ENCODE measurements at regions not wholly inside any gene's neighbourhood (a gene's known extent, or its start where the extent isn't known, plus 50 kb on each side); places are given as distances from the start of the nearest gene placed in this dataset.

DNA sequence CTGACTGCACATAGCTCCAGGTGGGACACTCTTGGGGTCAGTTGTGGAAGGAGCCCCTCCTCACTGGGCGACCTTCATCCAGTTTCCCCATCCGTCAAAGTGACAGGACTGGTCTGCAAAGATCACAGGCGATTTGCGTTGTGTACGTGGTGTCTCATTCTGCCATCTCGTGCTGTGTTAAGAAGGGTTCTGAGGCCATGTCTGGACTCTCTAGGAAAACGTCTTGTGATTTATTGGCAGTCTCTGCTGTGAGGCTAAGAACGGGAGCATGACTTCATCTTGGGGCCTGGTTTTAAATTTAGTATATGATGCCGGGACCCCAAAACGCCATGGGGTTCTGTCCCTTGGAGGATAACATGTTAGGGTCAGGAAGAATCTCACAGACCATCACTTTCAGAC lies 65.2 kb upstream of the CIBAR2 start:
- TF ChIP-seq, protein P1, sequence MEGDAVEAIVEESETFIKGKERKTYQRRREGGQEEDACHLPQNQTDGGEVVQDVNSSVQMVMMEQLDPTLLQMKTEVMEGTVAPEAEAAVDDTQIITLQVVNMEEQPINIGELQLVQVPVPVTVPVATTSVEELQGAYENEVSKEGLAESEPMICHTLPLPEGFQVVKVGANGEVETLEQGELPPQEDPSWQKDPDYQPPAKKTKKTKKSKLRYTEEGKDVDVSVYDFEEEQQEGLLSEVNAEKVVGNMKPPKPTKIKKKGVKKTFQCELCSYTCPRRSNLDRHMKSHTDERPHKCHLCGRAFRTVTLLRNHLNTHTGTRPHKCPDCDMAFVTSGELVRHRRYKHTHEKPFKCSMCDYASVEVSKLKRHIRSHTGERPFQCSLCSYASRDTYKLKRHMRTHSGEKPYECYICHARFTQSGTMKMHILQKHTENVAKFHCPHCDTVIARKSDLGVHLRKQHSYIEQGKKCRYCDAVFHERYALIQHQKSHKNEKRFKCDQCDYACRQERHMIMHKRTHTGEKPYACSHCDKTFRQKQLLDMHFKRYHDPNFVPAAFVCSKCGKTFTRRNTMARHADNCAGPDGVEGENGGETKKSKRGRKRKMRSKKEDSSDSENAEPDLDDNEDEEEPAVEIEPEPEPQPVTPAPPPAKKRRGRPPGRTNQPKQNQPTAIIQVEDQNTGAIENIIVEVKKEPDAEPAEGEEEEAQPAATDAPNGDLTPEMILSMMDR (IDR thresholded peaks at IDR 0.05; ENCODE audit: unreplicated experiment) = no peak
- H3K36me3 Mint-ChIP-seq (ENCODE audit: low read depth, unreplicated experiment) = no peaks in the 10 kb centered on the region
- peak overlapping the region; percentile 66 for H3K27ac Mint-ChIP-seq (ENCODE audit: unreplicated experiment)
- H3K4me3 Mint-ChIP-seq (ENCODE audit: unreplicated experiment) = peak overlapping the region; percentile 23
- H3K27me3 Mint-ChIP-seq (ENCODE audit: unreplicated experiment) = peaks cover 24% of the 10 kb centered on the region
- no peak for DNase-seq (ENCODE audit: low spot score)
- peaks cover 46% of the 10 kb centered on the region for H3K4me1 Mint-ChIP-seq (ENCODE audit: unreplicated experiment)
- H3K9me3 Mint-ChIP-seq (ENCODE audit: unreplicated experiment) = no peaks in the 10 kb centered on the region

DNA sequence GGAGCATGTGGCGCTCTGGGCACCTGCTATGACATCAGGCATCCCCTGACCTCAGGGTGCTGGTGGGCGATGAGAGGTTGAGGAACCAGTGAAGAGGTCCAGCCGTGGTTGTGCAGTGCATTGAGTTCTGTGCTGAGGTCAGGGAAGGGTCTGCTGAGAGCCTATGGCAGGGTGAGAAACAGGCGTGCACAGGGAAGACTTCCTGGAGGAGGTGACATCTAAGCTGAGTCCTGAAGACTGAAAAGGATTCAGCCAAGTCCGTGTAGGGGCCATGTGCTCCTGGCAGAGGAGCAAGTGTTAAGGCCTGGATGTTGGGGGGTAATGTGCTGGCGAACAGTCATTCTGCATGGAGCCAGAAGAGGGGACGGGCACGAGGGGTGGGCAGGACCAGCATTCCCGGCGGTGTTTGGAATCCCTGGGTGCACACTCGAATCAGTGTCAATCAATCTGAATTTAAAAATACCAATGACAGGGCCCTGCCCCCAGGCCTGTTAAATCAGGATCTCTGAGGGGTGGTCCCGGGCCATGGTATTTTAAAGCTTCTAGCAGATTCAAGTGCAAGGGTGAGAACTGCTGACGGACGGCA lies 65.8 kb upstream of the CIBAR2 start:
- Mint-ChIP-seq H3K27ac (ENCODE audit: unreplicated experiment) (no peak overlapping the region), H3K4me1 (ENCODE audit: unreplicated experiment) (peaks cover 39% of the 10 kb centered on the region)

DNA sequence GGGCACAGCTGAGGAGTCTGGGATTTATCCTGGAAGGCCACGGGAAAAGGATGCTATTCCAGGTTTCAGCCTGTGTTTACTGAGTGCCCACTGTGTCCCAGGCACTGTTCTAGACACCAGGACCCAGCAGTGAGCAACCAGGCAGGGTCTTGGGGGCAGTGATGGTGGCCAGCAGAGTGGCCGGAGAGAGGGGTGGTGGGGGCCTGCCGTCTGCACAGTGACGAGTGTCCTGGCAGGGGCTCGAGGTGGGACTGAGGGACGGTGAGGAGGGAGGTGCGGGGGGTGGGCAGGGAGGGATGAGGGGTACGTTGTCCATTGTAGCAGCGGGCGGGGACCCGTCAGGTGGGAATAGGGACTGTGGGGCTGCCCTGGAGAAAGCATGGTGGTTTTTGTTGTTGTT lies 66.3 kb upstream of the CIBAR2 start:
- H3K9me3 Mint-ChIP-seq (ENCODE audit: unreplicated experiment) = no peaks in the 10 kb centered on the region
- peaks cover 16% of the 10 kb centered on the region for H3K27me3 Mint-ChIP-seq (ENCODE audit: unreplicated experiment)
- peaks cover 34% of the 10 kb centered on the region for H3K4me1 Mint-ChIP-seq (ENCODE audit: unreplicated experiment)
- H3K4me3 Mint-ChIP-seq (ENCODE audit: unreplicated experiment) = no peak overlapping the region
- no peak for DNase-seq (ENCODE audit: low spot score)
- TF ChIP-seq, protein P1 (IDR thresholded peaks at IDR 0.05; ENCODE audit: unreplicated experiment) = no peak
- no peak overlapping the region for H3K27ac Mint-ChIP-seq (ENCODE audit: unreplicated experiment)
- peaks cover 8% of the 10 kb centered on the region for H3K36me3 Mint-ChIP-seq (ENCODE audit: low read depth, unreplicated experiment)

More for the DNA sequence above, 65.8 kb upstream of the CIBAR2 start:
- Mint-ChIP-seq H3K9me3 (ENCODE audit: unreplicated experiment) (no peaks in the 10 kb centered on the region), H3K27me3 (ENCODE audit: unreplicated experiment) (peaks cover 20% of the 10 kb centered on the region), H3K4me3 (ENCODE audit: unreplicated experiment) (no peak overlapping the region), H3K36me3 (ENCODE audit: low read depth, unreplicated experiment) (peaks cover 4% of the 10 kb centered on the region)
- no peak for DNase-seq (ENCODE audit: low spot score)
- TF ChIP-seq, protein P1 (IDR thresholded peaks at IDR 0.05; ENCODE audit: unreplicated experiment) = no peak

DNA sequence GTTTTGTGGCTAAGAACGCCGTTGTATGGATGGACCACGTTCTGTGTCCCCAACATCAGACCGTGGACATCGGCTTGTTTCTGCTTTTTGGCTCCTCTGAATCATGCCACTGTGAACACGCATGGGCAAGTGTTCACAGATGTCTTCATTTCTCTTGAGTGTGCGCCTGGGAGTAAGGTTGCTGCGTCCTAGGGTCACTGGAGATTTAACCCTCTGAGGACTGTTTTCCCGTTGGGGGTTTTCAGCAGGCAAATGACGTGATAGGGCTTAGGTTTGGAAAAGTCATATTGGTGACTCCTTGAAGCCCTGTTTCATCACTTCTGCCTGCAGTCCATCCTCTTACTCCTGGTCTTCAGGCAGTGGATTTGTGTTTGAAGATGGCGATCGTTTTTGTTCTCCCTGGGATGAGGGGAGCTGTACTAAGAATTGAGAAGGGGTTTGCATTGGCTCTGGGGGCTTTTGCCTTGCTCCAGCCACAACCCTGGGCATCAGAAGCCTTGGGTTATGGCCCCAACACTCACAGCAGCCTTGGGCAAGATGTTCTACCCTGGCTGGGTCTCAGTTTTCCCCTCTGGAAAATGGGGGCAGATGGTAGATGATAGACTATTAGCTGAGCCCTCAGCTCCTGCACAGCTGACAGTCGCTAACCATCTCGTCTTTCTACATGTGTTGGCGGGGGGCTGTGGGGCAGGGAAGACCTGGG lies 67.2 kb upstream of the CIBAR2 start:
- Mint-ChIP-seq H3K27ac (ENCODE audit: unreplicated experiment) (no peak overlapping the region), H3K4me1 (ENCODE audit: unreplicated experiment) (peaks cover 25% of the 10 kb centered on the region), H3K27me3 (ENCODE audit: unreplicated experiment) (peaks cover 15% of the 10 kb centered on the region), H3K4me3 (ENCODE audit: unreplicated experiment) (no peak overlapping the region), H3K36me3 (ENCODE audit: low read depth, unreplicated experiment) (peaks cover 15% of the 10 kb centered on the region), H3K9me3 (ENCODE audit: unreplicated experiment) (peaks cover 2% of the 10 kb centered on the region)
- DNase-seq (ENCODE audit: low spot score) = no peak
- TF ChIP-seq, protein P1 (IDR thresholded peaks at IDR 0.05; ENCODE audit: unreplicated experiment) = no peak

Data from endothelial cell (in vitro differentiated cells).